ENCODE measurements at regions not wholly inside any gene's neighbourhood (a gene's known extent, or its start where the extent isn't known, plus 50 kb on each side); places are given as distances from the start of the nearest gene placed in this dataset.

GRCh38 chr5:173781432-173781815 is 106.7 kb upstream of the CPEB4 start:
- no peak for TF ChIP-seq RAD21 (IDR thresholded peaks at IDR 0.05; ENCODE audit: low read depth)
- no peak for TF ChIP-seq YY1 (IDR thresholded peaks at IDR 0.05; ENCODE audit: low read depth)
- no peak for TF ChIP-seq TCF12 (IDR thresholded peaks at IDR 0.05; ENCODE audit: low read depth)
- TF ChIP-seq MAX (IDR thresholded peaks at IDR 0.05): no peak

GRCh38 chr5:173781816-173782670 is 106.1 kb upstream of the CPEB4 start:
- no peak for TF ChIP-seq MAX (IDR thresholded peaks at IDR 0.05)
- no peak for TF ChIP-seq CEBPB (IDR thresholded peaks at IDR 0.05)
- TF ChIP-seq REST (IDR thresholded peaks at IDR 0.05; ENCODE audit: low read depth): no peak
- no peak for TF ChIP-seq YY1 (IDR thresholded peaks at IDR 0.05; ENCODE audit: low read depth)
- TF ChIP-seq FOXM1 (IDR thresholded peaks at IDR 0.05; ENCODE audit: borderline replicate concordance, low read depth): no peak
- no peak for TF ChIP-seq TAF1 (IDR thresholded peaks at IDR 0.05; ENCODE audit: low read depth)
- no peak for TF ChIP-seq ZBTB7A (IDR thresholded peaks at IDR 0.05; ENCODE audit: low read depth)
- no peak for TF ChIP-seq EGR1 (IDR thresholded peaks at IDR 0.05)
- TF ChIP-seq NFIC (IDR thresholded peaks at IDR 0.05): no peak
- no peak for TF ChIP-seq RAD21 (IDR thresholded peaks at IDR 0.05; ENCODE audit: low read depth)
- TF ChIP-seq EP300 (IDR thresholded peaks at IDR 0.05; ENCODE audit: borderline replicate concordance): no peak
- no peak for TF ChIP-seq USF1 (IDR thresholded peaks at IDR 0.05)

- TF ChIP-seq NFIC (IDR thresholded peaks at IDR 0.05) (no peak), TCF12 (IDR thresholded peaks at IDR 0.05; ENCODE audit: low read depth) (no peak), CEBPB (IDR thresholded peaks at IDR 0.05) (no peak), USF1 (IDR thresholded peaks at IDR 0.05) (no peak), RAD21 (IDR thresholded peaks at IDR 0.05; ENCODE audit: low read depth) (no peak)
Measured at GRCh38 chr5:173782671-173783101, 105.5 kb upstream of the CPEB4 start.

GRCh38 chr5:173783371-173783770 is 104.8 kb upstream of the CPEB4 start:
- TF ChIP-seq TAF1 (IDR thresholded peaks at IDR 0.05; ENCODE audit: low read depth) (no peak), EGR1 (IDR thresholded peaks at IDR 0.05) (no peak), NFIC (IDR thresholded peaks at IDR 0.05) (no peak), TEAD4 (IDR thresholded peaks at IDR 0.05) (no peak), RAD21 (IDR thresholded peaks at IDR 0.05; ENCODE audit: low read depth) (no peak), EP300 (IDR thresholded peaks at IDR 0.05; ENCODE audit: borderline replicate concordance) (no peak), ZBTB7A (IDR thresholded peaks at IDR 0.05; ENCODE audit: low read depth) (no peak), CEBPB (IDR thresholded peaks at IDR 0.05) (no peak), MAX (IDR thresholded peaks at IDR 0.05) (no peak), REST (IDR thresholded peaks at IDR 0.05; ENCODE audit: low read depth) (no peak), CREB1 (IDR thresholded peaks at IDR 0.05; ENCODE audit: low read depth) (no peak), FOXM1 (IDR thresholded peaks at IDR 0.05; ENCODE audit: borderline replicate concordance, low read depth) (no peak), TCF12 (IDR thresholded peaks at IDR 0.05; ENCODE audit: low read depth) (no peak)

GRCh38 chr5:173785400-173785799 is 102.7 kb upstream of the CPEB4 start:
- TF ChIP-seq ZBTB7A (IDR thresholded peaks at IDR 0.05; ENCODE audit: low read depth) (no peak), TAF1 (IDR thresholded peaks at IDR 0.05; ENCODE audit: low read depth) (no peak), CREB1 (IDR thresholded peaks at IDR 0.05; ENCODE audit: low read depth) (no peak), RAD21 (IDR thresholded peaks at IDR 0.05; ENCODE audit: low read depth) (no peak), EP300 (IDR thresholded peaks at IDR 0.05; ENCODE audit: borderline replicate concordance) (no peak), TEAD4 (IDR thresholded peaks at IDR 0.05) (no peak), TCF12 (IDR thresholded peaks at IDR 0.05; ENCODE audit: low read depth) (no peak), EGR1 (IDR thresholded peaks at IDR 0.05) (no peak), YY1 (IDR thresholded peaks at IDR 0.05; ENCODE audit: low read depth) (no peak), MAX (IDR thresholded peaks at IDR 0.05) (no peak), USF1 (IDR thresholded peaks at IDR 0.05) (no peak), FOXM1 (IDR thresholded peaks at IDR 0.05; ENCODE audit: borderline replicate concordance, low read depth) (no peak), NFIC (IDR thresholded peaks at IDR 0.05) (no peak), CEBPB (IDR thresholded peaks at IDR 0.05) (no peak), REST (IDR thresholded peaks at IDR 0.05; ENCODE audit: low read depth) (no peak)
